Activated gamma-delta T cell treated with Interleukin-2 at 50 U/mL for 16 hours (primary cell): ENCODE measurements at regions not wholly inside any gene's neighbourhood (a gene's known extent, or its start where the extent isn't known, plus 50 kb on each side); places are given as distances from the start of the nearest gene placed in this dataset.

Experiments used
- DNase-seq: peaks from one replicate; pipeline ENCODE4 v3.0.0-alpha.2; 2020

- peak; percentile 5 for DNase-seq
Observed at GRCh38 chr10:8438603-8439002, 384.1 kb downstream of the GATA3 start.

- DNase-seq: no peak
Observed at GRCh38 chr10:8439040-8439439, 384.6 kb downstream of the GATA3 start.

- peak; percentile 47 for DNase-seq
Observed at GRCh38 chr10:8444630-8445029, 390.1 kb downstream of the GATA3 start.

GRCh38 chr10:8445353-8445752 lies 390.9 kb downstream of the GATA3 start:
- no peak for DNase-seq

- no peak for DNase-seq
Observed at GRCh38 chr10:8449909-8450308, 395.4 kb downstream of the GATA3 start.

GRCh38 chr10:8453587-8453986 lies 399.1 kb downstream of the GATA3 start:
- DNase-seq: no peak

GRCh38 chr10:8454357-8454756 lies 399.9 kb downstream of the GATA3 start:
- DNase-seq: no peak

GRCh38 chr10:8455181-8455580 lies 400.7 kb downstream of the GATA3 start:
- DNase-seq: no peak

- DNase-seq: no peak
Observed at GRCh38 chr10:8456386-8456785, 401.9 kb downstream of the GATA3 start.

GRCh38 chr10:8460626-8461025 lies 406.1 kb downstream of the GATA3 start:
- DNase-seq: no peak

GRCh38 chr10:8462565-8462964 lies 408.1 kb downstream of the GATA3 start:
- DNase-seq: no peak

- no peak for DNase-seq
Observed at GRCh38 chr10:8463853-8464252, 409.4 kb downstream of the GATA3 start.

GRCh38 chr10:8468477-8468876 lies 414.0 kb downstream of the GATA3 start:
- no peak for DNase-seq

- DNase-seq: no peak
Observed at GRCh38 chr10:8473205-8473604, 418.7 kb downstream of the GATA3 start.

- no peak for DNase-seq
Observed at GRCh38 chr10:8477300-8477699, 422.8 kb downstream of the GATA3 start.

GRCh38 chr10:8481718-8482504 lies 427.4 kb downstream of the GATA3 start:
- DNase-seq: no peak

GRCh38 chr10:8485032-8485431 lies 430.5 kb downstream of the GATA3 start:
- DNase-seq: no peak

- DNase-seq: no peak
Observed at GRCh38 chr10:8487346-8487745, 432.9 kb downstream of the GATA3 start.

- DNase-seq: no peak
Observed at GRCh38 chr10:8489232-8489631, 434.7 kb downstream of the GATA3 start.

GRCh38 chr10:8489823-8490222 lies 435.3 kb downstream of the GATA3 start:
- no peak for DNase-seq

GRCh38 chr10:8498290-8498689 lies 443.8 kb downstream of the GATA3 start:
- DNase-seq: no peak

- no peak for DNase-seq
Observed at GRCh38 chr10:8498881-8499280, 444.4 kb downstream of the GATA3 start.

GRCh38 chr10:8499312-8499711 lies 444.8 kb downstream of the GATA3 start:
- DNase-seq: no peak

GRCh38 chr10:8499752-8500390 lies 445.4 kb downstream of the GATA3 start:
- DNase-seq: no peak

- DNase-seq: no peak
Observed at GRCh38 chr10:8502573-8502972, 448.1 kb downstream of the GATA3 start.
